Muscle of leg (tissue), 3 donors: ENCODE measurements at regions not wholly inside any gene's neighbourhood (a gene's known extent, or its start where the extent isn't known, plus 50 kb on each side); places are given as distances from the start of the nearest gene placed in this dataset.

Source experiments
- DNase-seq: peaks from one replicate; pipeline ENCODE4 v3.0.0; 2013
- H3K27ac ChIP-seq: one replicate; pipeline ENCODE4 v1.5.1; 2013; ENCODE audit warnings: mild to moderate bottlenecking, low read length, control low read depth
- H3K27me3 ChIP-seq: one replicate; pipeline ENCODE4 v1.6.1; 2013; ENCODE audit warnings: low read length; ENCODE audit not compliant: control insufficient read depth, insufficient read depth
- H3K36me3 ChIP-seq: one replicate; pipeline ENCODE4 v1.6.1; 2013; ENCODE audit warnings: low read length; ENCODE audit not compliant: control insufficient read depth, insufficient read depth
- H3K4me1 ChIP-seq: one replicate; pipeline ENCODE4 v1.6.1; 2013; ENCODE audit warnings: low read length; ENCODE audit not compliant: control insufficient read depth, insufficient read depth
- H3K4me3 ChIP-seq: one replicate; pipeline ENCODE4 v1.5.1; 2013; ENCODE audit warnings: low read length, control low read depth
- H3K9me3 ChIP-seq: replicated peaks from 2 replicates; pipeline ENCODE4 v1.6.1; 2013; ENCODE audit warnings: low read depth, low read length; ENCODE audit not compliant: control insufficient read depth
- WGBS: methylation state at CpG from one replicate; pipeline ENCODE4 v1.1.5; 2013; ENCODE audit warnings: missing lambda C conversion rate; ENCODE audit not compliant: insufficient coverage; 5-methylcytosine and 5-hydroxymethylcytosine counted together

- no peak for DNase-seq
- H3K27ac ChIP-seq, result no peak overlapping the region
- no peaks in the 10 kb centered on the region for H3K36me3 ChIP-seq
- no peak overlapping the region for H3K4me3 ChIP-seq
- WGBS, result 100% methylated on average over 1 of the region's 1 CpG
- H3K4me1 ChIP-seq, result peaks cover 8% of the 10 kb centered on the region
- H3K9me3 ChIP-seq, result peaks cover 18% of the 10 kb centered on the region
- H3K27me3 ChIP-seq, result no peaks in the 10 kb centered on the region
Observed at GRCh38 chr6:156613996-156614395, 163.2 kb upstream of the ARID1B start.

- DNase-seq, result no peak
- no peaks in the 10 kb centered on the region for H3K36me3 ChIP-seq
- peaks cover 18% of the 10 kb centered on the region for H3K9me3 ChIP-seq
- H3K27me3 ChIP-seq, result no peaks in the 10 kb centered on the region
- H3K27ac ChIP-seq, result no peak overlapping the region
- no peaks in the 10 kb centered on the region for H3K4me1 ChIP-seq
- H3K4me3 ChIP-seq, result no peak overlapping the region
Observed at GRCh38 chr6:156612361-156612760, 164.8 kb upstream of the ARID1B start.

GRCh38 chr6:156602066-156602385 lies 175.2 kb upstream of the ARID1B start:
- no peak for DNase-seq
- WGBS, result 74% methylated on average over 6 of the region's 7 CpGs
- Histone ChIP-seq H3K4me3 (no peak overlapping the region), H3K27me3 (no peaks in the 10 kb centered on the region), H3K36me3 (no peaks in the 10 kb centered on the region), H3K27ac (no peak overlapping the region), H3K4me1 (no peaks in the 10 kb centered on the region), H3K9me3 (no peaks in the 10 kb centered on the region)

GRCh38 chr6:156601152-156602065 lies 175.8 kb upstream of the ARID1B start:
- no peaks in the 10 kb centered on the region for H3K4me1 ChIP-seq

GRCh38 chr6:156600678-156601077 lies 176.5 kb upstream of the ARID1B start:
- WGBS, result 68% methylated on average over 5 of the region's 9 CpGs
- H3K27ac ChIP-seq, result no peak overlapping the region

More at GRCh38 chr6:156601152-156602065, 175.8 kb upstream of the ARID1B start:
- no peak overlapping the region for H3K4me3 ChIP-seq
- 85% methylated on average over 13 of the region's 17 CpGs for WGBS
- H3K27me3 ChIP-seq, result no peaks in the 10 kb centered on the region
- H3K9me3 ChIP-seq, result no peaks in the 10 kb centered on the region
- no peak overlapping the region for H3K27ac ChIP-seq
- DNase-seq, result no peak
- no peaks in the 10 kb centered on the region for H3K36me3 ChIP-seq

GRCh38 chr6:156599978-156600590 lies 177.1 kb upstream of the ARID1B start:
- H3K4me1 ChIP-seq, result no peaks in the 10 kb centered on the region
- WGBS, result 21% methylated on average over 2 of the region's 5 CpGs
- no peaks in the 10 kb centered on the region for H3K36me3 ChIP-seq
- DNase-seq, result peak; percentile 76
- H3K27ac ChIP-seq, result peak overlapping the region; percentile 60
- no peaks in the 10 kb centered on the region for H3K9me3 ChIP-seq
- H3K27me3 ChIP-seq, result peaks cover 5% of the 10 kb centered on the region
- H3K4me3 ChIP-seq, result no peak overlapping the region

More at GRCh38 chr6:156600678-156601077, 176.5 kb upstream of the ARID1B start:
- no peaks in the 10 kb centered on the region for H3K9me3 ChIP-seq
- H3K36me3 ChIP-seq, result no peaks in the 10 kb centered on the region
- peaks cover 5% of the 10 kb centered on the region for H3K27me3 ChIP-seq
- H3K4me3 ChIP-seq, result no peak overlapping the region
- H3K4me1 ChIP-seq, result no peaks in the 10 kb centered on the region
- no peak for DNase-seq

GRCh38 chr6:156599366-156599765 lies 177.8 kb upstream of the ARID1B start:
- WGBS, result 58% methylated on average over 11 of the region's 11 CpGs
- no peak overlapping the region for H3K4me3 ChIP-seq
- DNase-seq, result peak; percentile 43
- peaks cover 5% of the 10 kb centered on the region for H3K27me3 ChIP-seq
- H3K27ac ChIP-seq, result no peak overlapping the region
- H3K9me3 ChIP-seq, result no peaks in the 10 kb centered on the region
- H3K4me1 ChIP-seq, result no peaks in the 10 kb centered on the region
- H3K36me3 ChIP-seq, result no peaks in the 10 kb centered on the region

GRCh38 chr6:156598855-156599180 lies 178.4 kb upstream of the ARID1B start:
- 40% methylated on average over 5 of the region's 6 CpGs for WGBS
- Histone ChIP-seq H3K27me3 (peaks cover 5% of the 10 kb centered on the region), H3K27ac (no peak overlapping the region), H3K9me3 (no peaks in the 10 kb centered on the region), H3K4me3 (no peak overlapping the region), H3K4me1 (no peaks in the 10 kb centered on the region), H3K36me3 (no peaks in the 10 kb centered on the region)
- DNase-seq, result peak; percentile 13

- no peak for DNase-seq
- H3K4me1 ChIP-seq, result no peaks in the 10 kb centered on the region
- H3K4me3 ChIP-seq, result no peak overlapping the region
- WGBS, result 27% methylated on average over 16 of the region's 22 CpGs
- H3K36me3 ChIP-seq, result no peaks in the 10 kb centered on the region
- no peaks in the 10 kb centered on the region for H3K9me3 ChIP-seq
- no peak overlapping the region for H3K27ac ChIP-seq
- H3K27me3 ChIP-seq, result peaks cover 5% of the 10 kb centered on the region
Observed at GRCh38 chr6:156598071-156598854, 178.9 kb upstream of the ARID1B start.

GRCh38 chr6:156597095-156597494 lies 180.1 kb upstream of the ARID1B start:
- no peak for DNase-seq
- Histone ChIP-seq H3K27me3 (peaks cover 5% of the 10 kb centered on the region), H3K27ac (no peak overlapping the region), H3K9me3 (no peaks in the 10 kb centered on the region), H3K36me3 (no peaks in the 10 kb centered on the region), H3K4me1 (no peaks in the 10 kb centered on the region), H3K4me3 (no peak overlapping the region)
- WGBS, result 46% methylated on average over 4 of the region's 5 CpGs
